GM23338 (cell line): ENCODE measurements at regions not wholly inside any gene's neighbourhood (a gene's known extent, or its start where the extent isn't known, plus 50 kb on each side); places are given as distances from the start of the nearest gene placed in this dataset.

Experiments used
- ATAC-seq: fragments of 200-7000 bp; cut with Tn5 transposase; 3 replicates; pipeline ENCODE4 v1.9.1; 2020
- DNase-seq: peaks from one replicate; pipeline ENCODE4 v3.0.0-alpha.2; 2015; ENCODE audit warnings: low spot score
- H2AFZ ChIP-seq: fragments of 200-600 bp; sonication (generic); 2 replicates; pipeline ENCODE4 v1.8.0; 2016; ENCODE audit warnings: antibody characterized with exemption, mild to moderate bottlenecking, moderate library complexity
- H3F3A ChIP-seq: fragments of 200-600 bp; sonication (generic); replicated peaks from 2 replicates; pipeline ENCODE4 v1.8.0; 2017; ENCODE audit warnings: antibody characterized with exemption, mixed run types, low read depth
- H3K27ac ChIP-seq: fragments of 200-600 bp; sonication (generic); 2 replicates; pipeline ENCODE4 v1.6.1; 2016; ENCODE audit warnings: low read depth
- H3K27me3 ChIP-seq: fragments of 200-600 bp; sonication (generic); 2 replicates; pipeline ENCODE4 v1.8.0; 2016; ENCODE audit warnings: mild to moderate bottlenecking, mixed run types, moderate library complexity; ENCODE audit not compliant: insufficient read depth
- H3K36me3 ChIP-seq: fragments of 200-600 bp; sonication (generic); 2 replicates; pipeline ENCODE4 v1.8.0; 2016; ENCODE audit warnings: mild to moderate bottlenecking; ENCODE audit not compliant: insufficient read depth
- H3K4me1 ChIP-seq: fragments of 200-600 bp; sonication (generic); 2 replicates; pipeline ENCODE4 v1.8.0; 2016; ENCODE audit warnings: mild to moderate bottlenecking, moderate library complexity; ENCODE audit not compliant: insufficient read depth
- H3K4me2 ChIP-seq: fragments of 200-600 bp; sonication (generic); 2 replicates; pipeline ENCODE4 v1.7.1; 2017; ENCODE audit warnings: mixed run types
- H3K4me3 ChIP-seq: fragments of 200-600 bp; sonication (generic); 2 replicates; pipeline ENCODE4 v1.6.1; 2016; ENCODE audit warnings: mixed run types
- H3K79me2 ChIP-seq: fragments of 200-600 bp; sonication (generic); replicated peaks from 2 replicates; pipeline ENCODE4 v1.8.0; 2017; ENCODE audit warnings: mild to moderate bottlenecking; ENCODE audit not compliant: insufficient read depth
- H3K9me2 ChIP-seq: fragments of 200-600 bp; sonication (generic); 2 replicates; pipeline ENCODE4 v1.8.0; 2017; ENCODE audit not compliant: insufficient read depth
- H4K20me1 ChIP-seq: fragments of 200-600 bp; sonication (generic); replicated peaks from 2 replicates; pipeline ENCODE4 v1.8.0; 2017; ENCODE audit warnings: mild to moderate bottlenecking; ENCODE audit not compliant: insufficient read depth
- H3K27ac Mint-ChIP-seq: 2 replicates; pipeline ENCODE4 v1.8.0; 2020; ENCODE audit warnings: inconsistent platforms, mild to moderate bottlenecking, moderate library complexity, mixed read lengths
- H3K27me3 Mint-ChIP-seq: 3 replicates; pipeline ENCODE4 v1.8.0; 2022; ENCODE audit warnings: low read depth, mild to moderate bottlenecking, moderate library complexity, mixed read lengths, inconsistent platforms; ENCODE audit not compliant: insufficient read depth, poor library complexity
- H3K36me3 Mint-ChIP-seq: 3 replicates; pipeline ENCODE4 v1.8.0; 2021; ENCODE audit warnings: low read depth, mild to moderate bottlenecking, inconsistent platforms, moderate library complexity, mixed read lengths
- H3K4me1 Mint-ChIP-seq: 3 replicates; pipeline ENCODE4 v1.8.0; 2020; ENCODE audit warnings: mild to moderate bottlenecking, inconsistent platforms, mixed read lengths
- H3K4me3 Mint-ChIP-seq: 3 replicates; pipeline ENCODE4 v1.8.0; 2021; ENCODE audit warnings: moderate library complexity, mild to moderate bottlenecking, inconsistent platforms, mixed read lengths
- H3K9me3 Mint-ChIP-seq: 3 replicates; pipeline ENCODE4 v1.8.0; 2020; ENCODE audit warnings: moderate library complexity, mild to moderate bottlenecking, inconsistent platforms, mixed read lengths
- CREB1 ChIP-seq: fragments of 250-450 bp; sonication (Bioruptor Pico); IDR thresholded peaks from 2 replicates; pipeline ENCODE4 v1.5.0; 2020; ENCODE audit warnings: low read depth, mild to moderate bottlenecking, moderate library complexity
- EZH2 ChIP-seq: fragments of 200-600 bp; sonication (generic); IDR thresholded peaks from one replicate; pipeline ENCODE4 v1.8.0; 2017; ENCODE audit warnings: antibody characterized with exemption, mild to moderate bottlenecking, low read depth; ENCODE audit not compliant: unreplicated experiment
- EZH2phosphoT487 ChIP-seq: fragments of 200-600 bp; sonication (generic); IDR thresholded peaks from one replicate; pipeline ENCODE4 v1.8.1; 2018; ENCODE audit warnings: antibody characterized with exemption; ENCODE audit not compliant: unreplicated experiment
- JUNB ChIP-seq: IDR thresholded peaks from one replicate; pipeline ENCODE4 v1.6.1; 2016; ENCODE audit warnings: antibody characterized with exemption; ENCODE audit not compliant: unreplicated experiment
- POLR2AphosphoS5 ChIP-seq: IDR thresholded peaks from 2 replicates; pipeline ENCODE4 v1.6.1; 2016; ENCODE audit warnings: antibody characterized with exemption, low read depth
- ZNF331 ChIP-seq: fragments of 250-450 bp; sonication (Bioruptor Pico); IDR thresholded peaks from 2 replicates; pipeline ENCODE4 v1.5.0; 2020; ENCODE audit warnings: low read depth, mild to moderate bottlenecking, moderate library complexity
- TF ChIP-seq, protein P1 (sequence below): fragments of 250-450 bp; sonication (Bioruptor Pico); IDR thresholded peaks from 2 replicates; pipeline ENCODE4 v1.5.0; 2020; ENCODE audit warnings: mild to moderate bottlenecking, moderate library complexity
- TF ChIP-seq, protein P2 (sequence below), 2 experiments: fragments of 200-600 bp in 1 of 2; sonication (generic) in 1 of 2; conservative IDR thresholded peaks; 2 replicates each; pipeline versions ENCODE4 v1.5.1 to v1.6.1; 2016 to 2017; ENCODE audit warnings: antibody characterized with exemption in 2 of 2, low read depth in 2 of 2, mild to moderate bottlenecking in 2 of 2, moderate library complexity in 1 of 2

DNA sequence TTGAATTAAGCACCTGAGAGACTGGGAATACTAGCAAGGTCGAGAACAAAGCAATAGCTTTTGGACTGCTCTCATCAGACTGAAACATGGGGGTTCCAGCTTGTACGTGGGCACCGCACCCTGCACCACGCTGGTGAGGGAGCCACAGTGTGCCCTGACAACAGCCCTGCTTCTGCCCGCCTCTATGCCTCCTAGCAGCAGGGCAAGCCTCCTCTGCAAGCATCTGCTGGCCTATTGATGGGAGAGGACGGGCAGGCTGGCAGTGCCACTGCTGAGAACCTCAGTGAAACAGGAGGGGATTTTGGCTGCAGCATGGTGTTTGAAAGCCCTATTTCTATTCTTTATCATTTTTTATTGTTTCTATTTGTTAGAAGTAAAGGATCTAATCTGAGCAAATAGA is 146.1 kb upstream of the OTOS start (continued):
- TF ChIP-seq, protein P1, sequence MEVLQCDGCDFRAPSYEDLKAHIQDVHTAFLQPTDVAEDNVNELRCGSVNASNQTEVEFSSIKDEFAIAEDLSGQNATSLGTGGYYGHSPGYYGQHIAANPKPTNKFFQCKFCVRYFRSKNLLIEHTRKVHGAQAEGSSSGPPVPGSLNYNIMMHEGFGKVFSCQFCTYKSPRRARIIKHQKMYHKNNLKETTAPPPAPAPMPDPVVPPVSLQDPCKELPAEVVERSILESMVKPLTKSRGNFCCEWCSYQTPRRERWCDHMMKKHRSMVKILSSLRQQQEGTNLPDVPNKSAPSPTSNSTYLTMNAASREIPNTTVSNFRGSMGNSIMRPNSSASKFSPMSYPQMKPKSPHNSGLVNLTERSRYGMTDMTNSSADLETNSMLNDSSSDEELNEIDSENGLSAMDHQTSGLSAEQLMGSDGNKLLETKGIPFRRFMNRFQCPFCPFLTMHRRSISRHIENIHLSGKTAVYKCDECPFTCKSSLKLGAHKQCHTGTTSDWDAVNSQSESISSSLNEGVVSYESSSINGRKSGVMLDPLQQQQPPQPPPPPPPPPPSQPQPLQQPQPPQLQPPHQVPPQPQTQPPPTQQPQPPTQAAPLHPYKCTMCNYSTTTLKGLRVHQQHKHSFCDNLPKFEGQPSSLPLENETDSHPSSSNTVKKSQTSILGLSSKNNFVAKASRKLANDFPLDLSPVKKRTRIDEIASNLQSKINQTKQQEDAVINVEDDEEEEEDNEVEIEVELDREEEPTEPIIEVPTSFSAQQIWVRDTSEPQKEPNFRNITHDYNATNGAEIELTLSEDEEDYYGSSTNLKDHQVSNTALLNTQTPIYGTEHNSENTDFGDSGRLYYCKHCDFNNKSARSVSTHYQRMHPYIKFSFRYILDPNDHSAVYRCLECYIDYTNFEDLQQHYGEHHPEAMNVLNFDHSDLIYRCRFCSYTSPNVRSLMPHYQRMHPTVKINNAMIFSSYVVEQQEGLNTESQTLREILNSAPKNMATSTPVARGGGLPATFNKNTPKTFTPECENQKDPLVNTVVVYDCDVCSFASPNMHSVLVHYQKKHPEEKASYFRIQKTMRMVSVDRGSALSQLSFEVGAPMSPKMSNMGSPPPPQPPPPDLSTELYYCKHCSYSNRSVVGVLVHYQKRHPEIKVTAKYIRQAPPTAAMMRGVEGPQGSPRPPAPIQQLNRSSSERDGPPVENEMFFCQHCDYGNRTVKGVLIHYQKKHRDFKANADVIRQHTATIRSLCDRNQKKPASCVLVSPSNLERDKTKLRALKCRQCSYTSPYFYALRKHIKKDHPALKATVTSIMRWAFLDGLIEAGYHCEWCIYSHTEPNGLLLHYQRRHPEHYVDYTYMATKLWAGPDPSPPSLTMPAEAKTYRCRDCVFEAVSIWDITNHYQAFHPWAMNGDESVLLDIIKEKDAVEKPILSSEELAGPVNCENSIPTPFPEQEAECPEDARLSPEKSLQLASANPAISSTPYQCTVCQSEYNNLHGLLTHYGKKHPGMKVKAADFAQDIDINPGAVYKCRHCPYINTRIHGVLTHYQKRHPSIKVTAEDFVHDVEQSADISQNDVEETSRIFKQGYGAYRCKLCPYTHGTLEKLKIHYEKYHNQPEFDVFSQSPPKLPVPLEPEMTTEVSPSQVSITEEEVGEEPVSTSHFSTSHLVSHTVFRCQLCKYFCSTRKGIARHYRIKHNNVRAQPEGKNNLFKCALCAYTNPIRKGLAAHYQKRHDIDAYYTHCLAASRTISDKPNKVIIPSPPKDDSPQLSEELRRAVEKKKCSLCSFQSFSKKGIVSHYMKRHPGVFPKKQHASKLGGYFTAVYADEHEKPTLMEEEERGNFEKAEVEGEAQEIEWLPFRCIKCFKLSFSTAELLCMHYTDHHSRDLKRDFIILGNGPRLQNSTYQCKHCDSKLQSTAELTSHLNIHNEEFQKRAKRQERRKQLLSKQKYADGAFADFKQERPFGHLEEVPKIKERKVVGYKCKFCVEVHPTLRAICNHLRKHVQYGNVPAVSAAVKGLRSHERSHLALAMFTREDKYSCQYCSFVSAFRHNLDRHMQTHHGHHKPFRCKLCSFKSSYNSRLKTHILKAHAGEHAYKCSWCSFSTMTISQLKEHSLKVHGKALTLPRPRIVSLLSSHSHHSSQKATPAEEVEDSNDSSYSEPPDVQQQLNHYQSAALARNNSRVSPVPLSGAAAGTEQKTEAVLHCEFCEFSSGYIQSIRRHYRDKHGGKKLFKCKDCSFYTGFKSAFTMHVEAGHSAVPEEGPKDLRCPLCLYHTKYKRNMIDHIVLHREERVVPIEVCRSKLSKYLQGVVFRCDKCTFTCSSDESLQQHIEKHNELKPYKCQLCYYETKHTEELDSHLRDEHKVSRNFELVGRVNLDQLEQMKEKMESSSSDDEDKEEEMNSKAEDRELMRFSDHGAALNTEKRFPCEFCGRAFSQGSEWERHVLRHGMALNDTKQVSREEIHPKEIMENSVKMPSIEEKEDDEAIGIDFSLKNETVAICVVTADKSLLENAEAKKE (CRISPR knock-in tag), result no peak
- TF ChIP-seq, protein P2, sequence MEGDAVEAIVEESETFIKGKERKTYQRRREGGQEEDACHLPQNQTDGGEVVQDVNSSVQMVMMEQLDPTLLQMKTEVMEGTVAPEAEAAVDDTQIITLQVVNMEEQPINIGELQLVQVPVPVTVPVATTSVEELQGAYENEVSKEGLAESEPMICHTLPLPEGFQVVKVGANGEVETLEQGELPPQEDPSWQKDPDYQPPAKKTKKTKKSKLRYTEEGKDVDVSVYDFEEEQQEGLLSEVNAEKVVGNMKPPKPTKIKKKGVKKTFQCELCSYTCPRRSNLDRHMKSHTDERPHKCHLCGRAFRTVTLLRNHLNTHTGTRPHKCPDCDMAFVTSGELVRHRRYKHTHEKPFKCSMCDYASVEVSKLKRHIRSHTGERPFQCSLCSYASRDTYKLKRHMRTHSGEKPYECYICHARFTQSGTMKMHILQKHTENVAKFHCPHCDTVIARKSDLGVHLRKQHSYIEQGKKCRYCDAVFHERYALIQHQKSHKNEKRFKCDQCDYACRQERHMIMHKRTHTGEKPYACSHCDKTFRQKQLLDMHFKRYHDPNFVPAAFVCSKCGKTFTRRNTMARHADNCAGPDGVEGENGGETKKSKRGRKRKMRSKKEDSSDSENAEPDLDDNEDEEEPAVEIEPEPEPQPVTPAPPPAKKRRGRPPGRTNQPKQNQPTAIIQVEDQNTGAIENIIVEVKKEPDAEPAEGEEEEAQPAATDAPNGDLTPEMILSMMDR (conservative IDR thresholded peaks at IDR 0.05; ENCODE audit: low read depth in 2 of 2), result no peak
- TF ChIP-seq JUNB (no peak), EZH2 (no peak), CREB1 (CRISPR knock-in tag) (no peak), ZNF331 (no peak), EZH2phosphoT487 (no peak), POLR2AphosphoS5 (no peak)

DNA sequence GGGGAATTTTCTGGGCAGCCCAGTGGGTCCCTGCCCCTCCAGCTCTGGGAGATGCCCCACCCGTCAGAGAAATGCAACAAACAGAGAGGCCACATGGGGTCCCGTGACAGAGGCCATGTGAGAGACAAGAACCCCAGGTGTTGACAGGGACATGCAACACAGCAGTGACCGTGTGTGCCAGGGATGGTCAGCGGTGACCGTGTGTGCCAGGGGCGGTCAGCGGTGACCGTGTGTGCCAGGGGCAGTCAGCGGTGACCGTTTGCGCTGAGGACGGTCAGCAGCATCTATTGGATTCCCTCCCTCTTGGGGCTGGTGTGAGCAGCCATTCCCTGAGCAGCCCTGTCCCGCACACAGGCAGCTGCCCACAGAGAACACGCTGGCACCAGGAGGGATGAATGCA is 146.6 kb upstream of the OTOS start:
- no peaks in the 10 kb centered on the region; the same call in 2 of the 3 replicates for H3K9me3 Mint-ChIP-seq
- H2AFZ ChIP-seq, result no peak overlapping the region
- no peaks in the 10 kb centered on the region for H3K79me2 ChIP-seq
- no peaks in the 10 kb centered on the region for H3K36me3 Mint-ChIP-seq
- no peaks in the 10 kb centered on the region for H3F3A ChIP-seq
- no peak overlapping the region for H3K4me3 ChIP-seq
- H3K4me1 ChIP-seq, result peaks cover 6% of the 10 kb centered on the region; the same call in 1 of the 2 replicates
- no peaks in the 10 kb centered on the region for H3K27me3 ChIP-seq
- peaks cover 10% of the 10 kb centered on the region; the same call in 2 of the 3 replicates for H3K4me1 Mint-ChIP-seq
- no peak overlapping the region for H3K27ac Mint-ChIP-seq
- no peaks in the 10 kb centered on the region for H3K9me2 ChIP-seq
- H4K20me1 ChIP-seq, result no peaks in the 10 kb centered on the region
- no peak overlapping the region for H3K4me3 Mint-ChIP-seq
- H3K4me2 ChIP-seq, result no peak overlapping the region
- peaks cover 5% of the 10 kb centered on the region for H3K27me3 Mint-ChIP-seq
- DNase-seq (no peak), ATAC-seq (no peak)
- H3K27ac ChIP-seq, result no peak overlapping the region
- H3K36me3 ChIP-seq, result no peaks in the 10 kb centered on the region
- TF ChIP-seq, protein P2 (conservative IDR thresholded peaks at IDR 0.05; ENCODE audit: low read depth in 2 of 2), result no peak
